GM04503 (cell line): ENCODE measurements at regions not wholly inside any gene's neighbourhood (a gene's known extent, or its start where the extent isn't known, plus 50 kb on each side); places are given as distances from the start of the nearest gene placed in this dataset.

Experiments
- DNase-seq: peaks from one replicate; pipeline ENCODE4 v3.0.0-alpha.2; 2012; ENCODE audit warnings: low read depth

DNA sequence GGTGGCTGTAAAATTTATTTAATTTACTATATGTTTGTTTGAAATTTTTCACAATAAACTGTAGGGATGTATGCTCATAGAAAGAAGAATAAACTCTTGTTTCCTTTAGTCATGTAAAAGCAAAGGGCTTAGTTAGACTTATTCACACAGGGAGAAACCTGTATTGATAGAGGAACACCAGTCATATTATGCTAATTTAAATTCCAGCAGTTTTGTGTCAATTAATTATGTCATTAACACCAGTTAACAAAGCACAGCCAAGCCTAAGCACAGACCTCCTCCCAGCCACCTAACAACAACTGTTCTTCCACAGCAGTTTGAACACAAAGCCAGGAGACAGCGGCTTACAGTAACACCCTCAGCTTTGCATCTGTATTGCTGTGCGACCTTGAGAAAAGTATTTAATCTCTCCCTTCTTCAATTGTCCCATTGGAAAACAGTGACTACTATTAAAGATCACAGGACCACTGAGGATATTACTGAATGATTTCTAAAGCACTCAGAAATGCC lies 260.8 kb upstream of the RRP15 start:
- DNase-seq = no peak

DNA sequence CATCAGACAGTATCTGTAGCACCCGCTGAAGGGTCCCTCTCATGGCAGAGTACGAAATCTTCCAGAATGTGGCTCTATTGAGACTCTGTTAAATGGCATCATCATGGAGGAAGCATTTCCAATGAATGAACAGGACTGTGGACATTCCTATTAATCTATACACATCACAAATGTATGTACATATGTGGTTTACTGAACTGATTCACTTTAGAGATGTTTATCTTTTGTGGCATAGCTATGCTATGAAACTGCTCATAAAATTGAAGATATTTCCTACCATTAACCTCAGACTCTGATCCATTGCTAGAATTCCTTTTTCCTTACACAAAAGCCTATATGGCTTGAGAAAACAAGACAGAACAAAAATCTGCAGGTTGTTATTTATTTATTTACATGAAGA lies 259.6 kb upstream of the RRP15 start:
- peak; percentile 3 for DNase-seq

DNA sequence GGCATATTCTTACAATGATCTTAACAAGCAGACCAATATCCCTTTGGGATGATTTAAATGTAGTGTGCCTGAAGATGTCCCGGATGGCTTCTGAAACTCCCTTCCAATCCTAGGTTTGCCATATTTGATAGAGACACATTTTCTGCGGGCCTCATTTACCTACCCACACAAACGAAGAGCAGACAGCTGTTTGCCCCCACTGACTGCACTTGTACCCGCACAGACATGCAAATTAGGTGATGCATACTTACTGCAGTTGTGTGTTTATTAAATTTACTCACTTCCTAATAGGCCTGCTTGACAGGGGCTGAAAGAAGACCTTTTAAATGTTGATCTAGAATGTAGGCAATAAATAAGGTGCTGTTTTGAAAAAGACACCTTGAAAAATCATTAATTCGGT lies 257.9 kb upstream of the RRP15 start:
- no peak for DNase-seq

DNA sequence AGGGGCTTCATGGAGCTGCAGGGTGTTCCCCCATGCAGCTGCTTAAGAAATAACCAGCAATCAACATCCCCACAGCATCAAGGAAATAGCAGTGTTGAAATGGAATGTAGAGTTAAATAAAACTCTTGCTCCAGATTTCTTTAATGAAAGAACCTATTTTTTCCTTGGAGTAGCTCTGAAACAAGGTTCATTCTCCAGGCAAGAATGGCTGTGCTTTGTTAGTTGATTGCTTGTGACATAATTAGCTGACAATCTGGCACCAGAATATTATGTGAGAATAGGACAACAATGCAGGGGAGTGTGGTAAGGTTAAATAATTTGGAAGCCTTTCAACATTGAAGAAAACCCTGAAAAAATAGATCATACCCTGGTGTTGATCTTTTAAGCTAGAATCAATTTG lies 254.2 kb upstream of the RRP15 start:
- DNase-seq = no peak

DNA sequence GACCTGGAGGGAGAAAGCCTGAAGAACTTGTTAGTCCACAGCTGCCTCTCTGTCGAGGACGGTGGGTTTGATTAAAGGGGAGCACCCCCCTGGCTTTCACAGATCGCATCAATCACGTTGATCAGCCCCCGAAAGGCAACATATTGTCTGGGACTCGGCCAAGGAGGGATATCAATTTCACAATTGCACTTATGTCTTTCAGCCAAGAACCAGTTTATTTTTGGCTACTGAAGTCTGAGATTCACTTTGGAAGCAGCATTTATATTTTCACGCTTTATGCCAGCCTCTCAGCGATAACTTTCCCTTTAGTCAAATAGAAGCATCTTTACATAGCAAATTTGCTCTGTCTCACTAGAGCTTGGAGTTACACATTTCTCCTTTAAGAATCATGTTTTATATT lies 253.2 kb upstream of the RRP15 start:
- DNase-seq = no peak

DNA sequence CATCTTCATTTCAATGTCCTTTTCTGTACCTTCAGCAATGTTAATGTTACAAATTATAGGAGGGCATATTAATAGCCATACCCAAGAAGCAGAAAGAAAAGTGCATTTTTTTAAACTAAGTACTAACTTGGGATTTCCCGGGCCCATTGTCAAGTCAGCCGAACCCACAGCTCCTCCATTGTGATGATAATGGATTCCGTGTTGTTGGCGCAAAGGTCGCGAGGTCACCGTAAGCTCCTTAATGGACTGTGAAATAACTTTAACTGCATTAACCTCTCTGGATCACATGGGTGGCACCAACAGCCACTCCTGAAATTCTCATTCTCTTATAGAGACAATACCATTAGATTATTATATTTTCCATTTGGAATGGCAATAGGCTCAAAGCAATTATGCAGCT lies 250.6 kb upstream of the RRP15 start:
- no peak for DNase-seq

DNA sequence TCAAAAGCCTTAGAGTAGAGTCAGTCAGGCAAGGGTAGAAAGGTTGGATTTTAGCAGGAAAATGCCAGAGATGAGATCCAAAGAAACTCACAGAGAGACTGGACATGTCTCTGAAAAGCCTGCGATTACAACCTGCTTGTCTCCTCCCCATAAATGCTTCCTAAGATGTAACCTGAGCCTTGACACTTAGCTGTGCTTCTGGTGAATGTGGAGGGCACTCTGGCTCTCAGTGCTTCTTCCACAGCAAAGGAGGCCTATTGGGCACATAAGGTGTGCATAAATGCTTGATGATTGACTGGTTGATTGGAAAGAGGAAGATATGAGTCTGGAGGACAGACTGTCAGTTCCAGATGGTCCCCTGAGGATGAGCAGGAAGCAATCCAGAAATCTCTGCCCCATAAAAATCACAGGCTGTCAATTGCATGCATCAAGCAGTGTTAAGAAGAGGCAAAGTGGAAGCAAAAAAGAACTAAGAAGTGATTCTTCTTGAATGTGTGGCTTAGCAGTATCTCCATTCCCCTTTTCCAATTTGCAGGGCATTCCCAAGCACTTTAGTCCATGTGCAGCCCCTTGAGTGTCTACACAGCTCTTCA lies 236.2 kb upstream of the RRP15 start:
- DNase-seq = no peak

DNA sequence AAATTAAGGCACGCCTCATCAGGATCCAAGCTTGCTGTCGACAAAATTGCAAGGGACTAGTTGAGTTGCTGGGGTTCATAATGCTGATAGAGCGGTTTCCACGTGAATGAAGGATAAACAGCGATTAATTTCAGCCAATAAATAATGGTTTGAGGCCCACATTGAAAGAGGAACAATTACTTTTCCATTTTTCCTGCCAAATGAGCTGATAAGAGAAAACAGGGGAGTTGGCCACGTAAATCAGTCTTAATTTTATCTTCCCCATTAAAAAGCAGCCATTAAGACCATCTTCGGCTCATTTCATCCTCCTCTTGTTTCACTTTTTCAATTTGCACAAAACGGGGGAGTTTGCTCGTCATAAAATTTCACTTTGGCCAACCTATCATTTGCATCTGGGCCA lies 235.5 kb upstream of the RRP15 start:
- no peak for DNase-seq

DNA sequence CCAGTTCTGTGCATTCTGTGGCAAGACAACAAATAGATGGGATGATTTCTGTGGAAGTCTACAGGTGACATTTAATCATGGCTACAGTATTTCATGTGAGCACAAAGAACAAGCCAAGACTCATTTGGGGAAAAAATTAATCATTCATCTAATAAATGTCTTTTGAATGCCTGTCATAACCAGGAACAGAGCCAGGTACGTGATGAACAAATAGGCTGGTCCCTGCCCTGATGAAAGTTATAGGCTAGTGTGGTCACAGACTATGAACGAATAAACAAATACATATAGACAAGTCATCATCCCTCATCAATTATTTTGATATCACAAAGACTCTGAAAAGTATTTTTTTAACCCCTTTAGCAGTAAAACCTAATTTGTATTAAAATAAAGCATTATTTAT lies 226.4 kb upstream of the RRP15 start:
- DNase-seq = no peak

DNA sequence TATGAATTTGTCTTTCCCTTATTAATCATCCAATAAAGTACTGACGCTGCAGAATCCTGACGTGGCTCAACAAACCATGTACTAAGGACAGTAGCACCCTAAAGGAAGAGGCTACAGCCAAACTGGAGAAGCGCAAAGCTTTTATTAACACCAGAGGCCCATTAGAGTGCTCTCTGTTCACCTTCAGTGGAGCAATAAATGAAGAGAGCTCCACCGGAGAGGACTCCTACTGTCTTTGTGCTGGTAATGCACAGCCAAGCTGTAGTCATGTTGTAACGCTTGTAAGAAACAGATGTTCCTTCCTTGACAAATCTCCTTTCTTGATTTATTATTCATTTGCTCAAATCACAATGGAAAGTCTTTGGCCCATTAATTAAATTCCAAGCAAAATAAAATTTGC lies 220.7 kb upstream of the RRP15 start:
- DNase-seq = no peak

DNA sequence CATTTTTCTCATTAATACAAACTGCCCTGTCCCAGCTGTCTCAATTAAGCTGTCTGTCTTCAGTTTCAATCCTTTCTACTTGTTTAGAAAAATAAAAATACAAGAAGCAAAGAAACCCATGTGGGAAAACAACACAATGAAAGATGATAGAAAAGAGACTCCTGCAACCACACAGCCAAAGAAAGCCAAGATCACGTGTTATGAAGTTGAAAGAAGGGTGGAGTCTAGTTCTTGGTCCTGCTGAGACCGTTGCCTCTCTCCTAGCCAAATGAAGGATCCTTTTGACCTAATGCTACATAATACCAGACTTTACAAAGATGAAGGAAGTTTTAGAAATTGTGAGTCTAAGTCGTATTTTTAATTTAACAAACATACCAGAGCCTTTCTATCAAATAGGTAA lies 218.8 kb upstream of the RRP15 start:
- DNase-seq = no peak

DNA sequence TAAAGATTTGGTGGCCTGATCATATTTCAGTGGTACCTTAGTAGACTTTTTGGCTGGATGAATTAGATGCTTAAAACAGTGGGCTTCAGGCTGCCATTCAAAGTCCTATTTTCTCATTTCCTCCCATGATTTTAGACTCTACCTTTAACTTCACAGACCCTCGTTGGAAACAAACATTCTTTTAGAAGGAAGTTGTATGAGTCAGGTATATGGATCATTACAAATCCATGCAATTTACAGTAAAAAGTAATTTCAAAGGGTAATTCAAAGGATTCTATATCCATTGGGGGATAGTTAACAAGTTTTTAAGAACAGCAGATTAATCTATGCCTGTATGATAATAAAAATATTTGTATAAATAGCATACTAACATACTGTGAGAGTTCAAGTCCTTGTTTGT lies 216.9 kb upstream of the RRP15 start:
- no peak for DNase-seq

DNA sequence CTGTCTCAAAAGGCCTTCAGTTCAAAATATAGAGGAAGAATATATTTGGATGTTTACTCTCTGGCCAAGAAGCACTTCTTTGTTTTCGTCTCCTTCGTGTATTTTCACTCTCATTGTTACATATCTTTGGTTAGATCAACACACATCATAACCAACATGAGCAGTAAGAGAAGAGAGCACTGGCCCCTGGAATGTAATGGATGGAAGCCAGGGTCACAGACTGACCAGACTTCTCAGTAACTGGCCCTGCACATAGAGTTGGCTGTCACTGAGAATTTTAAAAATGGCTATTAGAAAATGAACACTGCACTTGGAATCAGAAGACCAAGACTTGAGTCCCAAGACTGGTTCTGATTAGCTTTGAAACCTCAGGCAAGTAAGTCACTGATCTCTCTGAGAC lies 215.9 kb upstream of the RRP15 start:
- DNase-seq = no peak

DNA sequence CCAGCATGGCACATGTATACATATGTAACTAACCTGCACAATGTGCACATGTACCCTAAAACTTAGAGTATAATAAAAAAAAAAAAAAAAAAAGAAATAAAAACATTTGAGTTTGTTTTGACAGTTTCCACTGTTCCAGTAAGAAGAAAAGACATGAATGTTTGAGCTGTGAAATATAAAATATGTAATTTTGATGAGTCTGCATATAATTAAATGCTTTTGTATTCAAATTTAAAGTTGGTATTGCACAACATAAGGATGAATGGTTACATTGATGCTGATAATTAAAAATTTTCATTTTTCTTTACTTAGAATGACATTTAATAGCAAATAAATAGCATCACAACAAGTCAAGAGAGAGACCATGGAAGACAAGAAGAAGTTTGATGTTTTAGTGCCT lies 212.0 kb upstream of the RRP15 start:
- no peak for DNase-seq

DNA sequence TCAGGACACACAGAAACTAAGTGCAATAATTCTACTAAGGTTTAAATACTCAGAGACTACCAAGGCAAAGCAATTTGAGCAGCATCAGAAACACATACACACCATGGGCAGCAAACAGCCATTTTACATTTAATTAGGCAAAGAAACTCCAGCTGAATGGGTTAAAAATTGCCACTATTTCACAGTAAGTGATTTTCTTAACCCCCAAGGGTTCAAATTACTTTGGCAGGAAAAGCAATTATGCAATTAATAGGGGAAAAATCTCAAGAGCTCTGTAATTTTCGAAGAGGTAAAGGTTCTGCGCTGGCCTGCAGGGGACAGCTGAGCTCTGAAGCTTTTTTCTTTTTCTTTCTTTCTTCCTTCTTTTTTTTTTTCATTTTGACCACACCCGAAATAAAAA lies 206.2 kb upstream of the RRP15 start:
- DNase-seq = no peak

DNA sequence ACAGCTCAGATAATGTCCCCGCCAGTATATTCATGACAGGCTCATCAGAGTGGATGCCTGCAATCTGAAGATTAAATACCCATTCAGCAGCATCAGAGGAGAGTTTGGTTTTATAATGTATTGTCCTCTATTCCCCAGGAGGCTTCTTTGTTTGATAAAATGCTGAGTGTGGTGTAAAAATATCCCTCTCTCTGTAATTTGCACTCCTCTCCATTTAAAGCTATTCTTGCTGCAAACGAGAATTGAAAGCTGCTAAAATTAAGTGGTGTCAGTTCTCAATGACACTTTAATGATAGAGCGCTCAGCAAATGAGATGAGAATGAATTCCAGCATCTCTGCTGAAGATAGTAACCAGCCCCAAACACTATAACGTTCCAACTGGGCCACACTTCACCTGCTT lies 205.7 kb upstream of the RRP15 start:
- no peak for DNase-seq

DNA sequence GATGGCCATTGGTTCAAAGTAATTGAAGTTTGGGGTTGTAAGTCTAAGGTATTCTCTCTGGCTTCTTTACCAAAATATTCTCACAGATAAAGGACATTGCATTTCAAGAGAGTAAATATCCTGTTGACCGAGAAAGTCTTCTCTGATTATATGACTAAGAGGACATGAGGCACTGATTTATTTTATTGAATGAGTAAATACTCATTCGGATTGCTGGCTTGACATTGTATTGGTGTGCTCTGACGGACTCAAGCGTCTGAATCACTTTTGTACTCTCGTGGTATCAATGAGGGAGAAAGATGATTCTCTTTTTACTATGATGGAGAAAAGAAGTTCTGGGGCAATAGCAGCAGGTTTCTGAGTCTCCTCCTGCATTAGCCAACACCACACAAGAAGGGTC lies 205.3 kb upstream of the RRP15 start:
- DNase-seq = no peak

DNA sequence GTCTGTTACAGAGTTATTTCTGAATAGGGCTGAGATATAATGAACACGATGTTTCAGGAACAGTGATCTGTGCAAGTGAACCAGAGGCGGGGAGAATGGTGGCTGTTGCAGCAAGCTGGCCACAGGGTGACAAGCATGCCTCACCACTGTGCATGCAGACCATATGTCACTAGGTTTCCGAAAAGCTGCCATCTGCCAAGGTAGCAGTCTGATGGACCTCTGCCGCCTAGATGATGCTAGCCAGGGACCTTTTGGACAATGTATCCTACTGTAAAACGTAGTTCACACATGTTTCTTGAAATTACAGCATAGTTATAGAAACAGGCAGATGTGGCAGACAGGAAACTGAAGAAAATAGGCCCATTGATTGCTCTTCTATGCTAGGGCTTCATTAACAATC lies 204.2 kb upstream of the RRP15 start:
- no peak for DNase-seq

DNA sequence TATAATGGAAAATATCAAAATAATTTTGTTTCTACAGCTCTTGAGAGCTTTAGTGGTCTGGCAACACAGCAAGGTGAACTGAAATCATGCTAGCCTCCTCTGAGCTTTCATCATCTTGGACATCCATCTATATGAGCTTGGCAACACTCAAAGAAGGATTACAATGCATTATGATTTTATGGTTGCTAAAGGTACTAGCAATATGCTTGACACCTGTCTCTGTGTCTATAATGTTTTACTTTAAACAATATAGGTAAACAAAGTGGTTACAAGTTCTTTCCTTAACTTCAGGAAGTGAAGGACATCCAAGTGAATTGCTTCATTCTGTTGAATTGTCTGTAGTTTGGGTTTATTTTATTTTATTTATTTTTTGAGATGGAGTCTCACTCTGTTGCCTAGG lies 203.7 kb upstream of the RRP15 start:
- DNase-seq = no peak

DNA sequence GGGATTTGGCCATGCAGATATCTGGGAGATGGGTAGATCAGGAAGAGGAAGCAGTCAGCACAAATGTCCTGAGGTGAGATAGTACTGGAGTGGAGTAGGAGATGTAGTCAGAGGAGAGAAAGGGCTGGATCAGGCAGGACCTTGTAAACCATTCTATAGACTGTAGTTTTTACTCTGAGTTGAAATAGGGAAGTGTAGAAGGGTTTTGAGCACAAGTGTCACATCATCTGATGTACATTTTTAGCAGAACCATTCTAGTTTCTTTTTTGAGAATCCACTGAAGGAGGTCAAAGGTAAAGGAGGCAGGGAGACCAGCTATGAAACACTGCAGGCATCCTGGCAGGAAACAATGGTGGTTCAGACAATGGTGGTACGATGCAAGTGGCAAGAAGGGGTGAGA lies 194.6 kb upstream of the RRP15 start:
- DNase-seq = no peak

DNA sequence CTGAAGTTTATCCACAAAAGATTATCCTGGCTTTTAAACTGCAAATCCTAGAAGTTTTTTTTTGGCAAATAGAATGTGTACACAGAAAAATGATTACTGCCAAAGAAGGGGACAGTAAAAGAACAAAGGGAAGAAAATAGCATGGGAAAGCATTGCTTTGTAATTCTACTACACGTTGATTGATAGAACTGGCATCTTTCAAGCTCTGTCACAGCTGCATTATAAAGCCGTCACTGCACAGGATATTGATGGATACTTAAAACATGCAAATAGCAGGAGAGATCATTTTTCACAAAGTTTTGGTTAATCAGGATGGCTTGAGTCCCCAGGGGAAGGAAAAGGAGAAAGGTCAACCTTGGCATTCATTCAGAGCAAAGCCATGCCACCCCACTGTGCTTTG lies 183.7 kb upstream of the RRP15 start:
- DNase-seq = no peak

DNA sequence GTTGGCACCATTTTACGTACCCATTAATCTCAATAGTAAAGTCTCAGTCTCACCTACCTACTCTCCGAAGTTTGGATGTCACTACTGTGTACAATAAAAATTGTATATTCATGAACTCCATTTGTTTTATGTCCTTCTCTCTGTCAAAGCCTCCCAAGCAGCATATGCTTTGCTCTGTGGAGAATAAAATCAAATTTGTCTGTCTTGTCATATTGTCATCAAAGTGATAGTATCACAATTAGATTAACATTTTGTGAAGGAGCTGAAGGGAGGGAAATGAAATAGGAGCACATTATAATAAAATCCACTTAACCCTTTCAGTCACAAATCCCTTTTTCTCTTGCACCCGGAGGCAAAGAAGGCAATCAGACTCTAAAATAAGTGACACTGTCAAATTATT lies 177.1 kb upstream of the RRP15 start:
- no peak for DNase-seq

DNA sequence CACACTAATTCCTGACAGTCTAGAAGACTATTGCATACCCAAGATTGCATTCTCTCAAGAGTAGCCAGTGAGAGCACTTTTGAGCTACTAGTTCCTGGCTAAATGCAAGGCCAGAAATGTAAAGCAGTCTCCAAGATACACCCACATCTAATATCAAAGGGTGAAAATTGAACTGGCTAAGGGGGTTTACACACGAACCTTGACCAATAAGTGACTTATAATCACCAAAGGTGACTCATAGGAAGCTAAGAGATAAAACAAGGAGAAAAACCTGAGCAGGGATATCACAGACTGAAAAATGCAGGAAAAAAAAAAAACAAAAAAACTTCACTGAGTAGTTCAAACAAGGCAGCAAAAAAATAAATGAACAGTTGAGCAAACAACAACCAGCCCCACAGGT lies 172.2 kb upstream of the RRP15 start:
- DNase-seq = no peak

DNA sequence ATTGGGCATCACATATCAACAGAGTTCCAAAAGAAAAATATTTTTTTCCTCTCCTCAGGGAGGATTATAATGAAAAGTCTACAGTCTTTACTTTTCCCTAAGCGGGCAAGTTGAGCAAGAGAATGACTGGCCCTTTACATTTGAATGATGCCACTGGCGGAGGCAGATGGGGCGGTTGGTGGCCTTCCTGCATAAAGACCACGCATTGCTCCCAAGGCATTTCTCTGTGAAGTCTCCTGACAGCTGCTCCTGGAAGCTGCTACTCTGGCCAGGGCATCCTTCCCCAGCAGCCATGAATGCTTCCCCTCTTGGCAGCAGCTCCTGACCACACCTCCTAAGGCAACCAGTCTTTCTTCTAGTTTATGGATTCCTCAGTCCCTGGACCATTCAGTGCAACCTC lies 161.1 kb upstream of the RRP15 start:
- no peak for DNase-seq

DNA sequence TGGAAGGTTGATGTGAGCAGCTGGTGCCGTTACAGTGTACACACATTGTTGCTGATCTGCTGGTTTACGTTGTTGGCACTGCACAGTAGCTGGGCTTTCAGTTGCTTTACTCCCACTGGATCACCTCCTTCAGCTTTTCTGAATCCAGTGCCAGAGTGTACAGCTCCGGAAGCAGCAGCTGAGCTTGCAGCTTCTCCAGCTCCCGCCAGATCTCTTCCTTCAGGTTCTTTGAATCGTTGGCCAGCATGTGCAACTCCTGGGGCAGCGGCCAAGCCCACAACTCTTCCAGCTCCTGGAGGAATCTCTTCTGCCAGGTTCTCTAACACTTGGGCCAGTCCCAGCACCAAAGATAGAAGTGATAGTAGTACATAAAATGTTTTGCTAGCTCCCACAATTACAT lies 149.7 kb upstream of the RRP15 start:
- no peak for DNase-seq
